C4-2B (cell line): ENCODE measurements at regions not wholly inside any gene's neighbourhood (a gene's known extent, or its start where the extent isn't known, plus 50 kb on each side); places are given as distances from the start of the nearest gene placed in this dataset.

ENCODE experiments used
- CTCF ChIP-seq: fragments of 450-650 bp; conservative IDR thresholded peaks from 2 replicates; pipeline ENCODE4 v1.5.1; 2017; ENCODE audit warnings: mild to moderate bottlenecking
- ZFX ChIP-seq: fragments of 450-650 bp; IDR thresholded peaks from 2 replicates; pipeline ENCODE4 v1.6.1; 2017

- TF ChIP-seq CTCF (no peak), ZFX (no peak)
Measured at GRCh38 chr4:170256807-170257206, 167.1 kb upstream of the AADAT start.
